Left lung (tissue), 4 donors: ENCODE measurements at regions not wholly inside any gene's neighbourhood (a gene's known extent, or its start where the extent isn't known, plus 50 kb on each side); places are given as distances from the start of the nearest gene placed in this dataset.

Experiments used
- ATAC-seq: fragments of 200-7000 bp; cut with Tn5 transposase; one replicate; pipeline ENCODE4 v1.9.1; 2020; ENCODE audit warnings: moderate library complexity
- DNase-seq, 4 donors: peaks; one replicate each; pipeline ENCODE4 v3.0.0-alpha.2; 2013 to 2020
- H3K27ac ChIP-seq, 2 donors: fragments of 200-600 bp; sonication (generic) in 1 of 2; one replicate each; pipeline versions ENCODE4 v1.5.0 to v1.8.0; 2020 to 2021
- H3K27me3 ChIP-seq, 2 donors: fragments of 200-600 bp; sonication (generic) in 1 of 2; one replicate each; pipeline versions ENCODE4 v1.5.0 to v1.8.0; 2020 to 2021
- H3K36me3 ChIP-seq, 2 donors: fragments of 200-600 bp; sonication (generic) in 1 of 2; one replicate each; pipeline versions ENCODE4 v1.5.0 to v1.8.0; 2020 to 2021
- H3K4me1 ChIP-seq, 2 donors: fragments of 200-600 bp; one replicate each; pipeline ENCODE4 v1.8.0; 2021
- H3K4me3 ChIP-seq, 2 donors: fragments of 200-600 bp; sonication (generic) in 1 of 2; one replicate each; pipeline versions ENCODE4 v1.5.0 to v1.8.0; 2020 to 2021; ENCODE audit warnings: mild to moderate bottlenecking in 1 of 2
- H3K9me3 ChIP-seq, 2 donors: fragments of 200-600 bp; sonication (generic) in 1 of 2; one replicate each; pipeline versions ENCODE4 v1.5.0 to v1.8.0; 2020 to 2021
- CTCF ChIP-seq, 2 donors: fragments of 200-600 bp; sonication (generic) in 1 of 2; IDR thresholded peaks; one replicate each; pipeline versions ENCODE4 v1.5.0 to v1.8.0; 2021; ENCODE audit warnings: antibody characterized with exemption in 2 of 2
- intact Hi-C, 2 donors: fragments of 100-400 bp; cut with DNase I; formaldehyde crosslinking; loops; one replicate each; pipeline versions ENCODE4 v1.11.2 to v1.14.2; 2022
- donor health status: DM: no; HTN: yes; CAD: no.
- donor health status: DM: no; HTN: no; CAD: no.

GRCh38 chr14:97891515-97891914 is 1094.3 kb downstream of the VRK1 start:
- no peaks in the 10 kb centered on the region for H3K27me3 ChIP-seq
- no peak for DNase-seq
- TF ChIP-seq CTCF (IDR thresholded peaks at IDR 0.05): no peak
- no peak for ATAC-seq
- no peak overlapping the region for H3K27ac ChIP-seq
- intact Hi-C loops: no loop called here
- peaks cover 0 to 3% of the 10 kb centered on the region in 2 donors for H3K9me3 ChIP-seq
- H3K36me3 ChIP-seq: no peaks in the 10 kb centered on the region
- H3K4me1 ChIP-seq: no peaks in the 10 kb centered on the region
- no peak overlapping the region for H3K4me3 ChIP-seq

- H3K4me3 ChIP-seq: no peak overlapping the region
- TF ChIP-seq CTCF (IDR thresholded peaks at IDR 0.05): no peak
- ATAC-seq (no peak), DNase-seq (no peak)
- no peaks in the 10 kb centered on the region for H3K36me3 ChIP-seq
- H3K27me3 ChIP-seq: no peaks in the 10 kb centered on the region
- peaks cover 0 to 3% of the 10 kb centered on the region in 2 donors for H3K9me3 ChIP-seq
- H3K4me1 ChIP-seq: no peaks in the 10 kb centered on the region
- H3K27ac ChIP-seq: no peak overlapping the region
- intact Hi-C loops: no loop called here
Observed at GRCh38 chr14:97894552-97894951, 1097.4 kb downstream of the VRK1 start.

- H3K27ac ChIP-seq: no peak overlapping the region
- no peak for TF ChIP-seq CTCF (IDR thresholded peaks at IDR 0.05)
- intact Hi-C loops: no loop called here
- H3K9me3 ChIP-seq: no peaks in the 10 kb centered on the region
- no peaks in the 10 kb centered on the region for H3K4me1 ChIP-seq
- ATAC-seq (no peak), DNase-seq (no peak)
- H3K36me3 ChIP-seq: no peaks in the 10 kb centered on the region
- no peak overlapping the region for H3K4me3 ChIP-seq
- H3K27me3 ChIP-seq: no peaks in the 10 kb centered on the region
Observed at GRCh38 chr14:97900196-97900854, 1103.1 kb downstream of the VRK1 start.

- Histone ChIP-seq H3K4me3 (no peak overlapping the region), H3K36me3 (no peaks in the 10 kb centered on the region), H3K4me1 (no peaks in the 10 kb centered on the region), H3K9me3 (no peaks in the 10 kb centered on the region), H3K27me3 (no peaks in the 10 kb centered on the region), H3K27ac (no peak overlapping the region)
- TF ChIP-seq CTCF (IDR thresholded peaks at IDR 0.05): no peak
- ATAC-seq (no peak), DNase-seq (no peak)
- intact Hi-C loops: no loop called here
Observed at GRCh38 chr14:97902630-97903029, 1105.4 kb downstream of the VRK1 start.

- DNase-seq: no peak
- Histone ChIP-seq H3K9me3 (peaks cover 0 to 6% of the 10 kb centered on the region in 2 donors), H3K4me1 (no peaks in the 10 kb centered on the region), H3K27me3 (no peaks in the 10 kb centered on the region), H3K36me3 (no peaks in the 10 kb centered on the region), H3K27ac (no peak overlapping the region), H3K4me3 (no peak overlapping the region)
- no peak for ATAC-seq
- no peak for TF ChIP-seq CTCF (IDR thresholded peaks at IDR 0.05)
- intact Hi-C loops: no loop called here
Observed at GRCh38 chr14:97903821-97904220, 1106.6 kb downstream of the VRK1 start.
